Heart left ventricle (tissue), 16 donors: ENCODE measurements at regions not wholly inside any gene's neighbourhood (a gene's known extent, or its start where the extent isn't known, plus 50 kb on each side); places are given as distances from the start of the nearest gene placed in this dataset.

Experiments
- ATAC-seq, 4 donors: fragments of 200-7000 bp; cut with Tn5 transposase; one replicate each; pipeline ENCODE4 v1.9.1; 2020 to 2022; ENCODE audit warnings: moderate library complexity in 4 of 4, mild to moderate bottlenecking in 3 of 4, moderate number of reproducible peaks in 1 of 4
- DNase-seq, 5 donors: peaks; one replicate each; pipeline ENCODE4 v3.0.0-alpha.2; 2020
- H3K27ac ChIP-seq, 12 donors: fragments of 200-600 bp; sonication (generic) in 4 of 12; one replicate each; pipeline versions ENCODE4 v1.5.0 to v1.8.0; 2016 to 2022; ENCODE audit warnings: mild to moderate bottlenecking in 2 of 12
- H3K27me3 ChIP-seq, 9 donors: fragments of 200-600 bp; sonication (generic) in 2 of 9; one replicate each; pipeline versions ENCODE4 v1.5.1 to v1.8.0; 2016 to 2022; ENCODE audit warnings: mild to moderate bottlenecking in 3 of 9
- H3K36me3 ChIP-seq, 9 donors: fragments of 200-600 bp; sonication (generic) in 2 of 9; one replicate each; pipeline versions ENCODE4 v1.5.0 to v1.8.0; 2018 to 2022; ENCODE audit warnings: mild to moderate bottlenecking in 2 of 9
- H3K4me1 ChIP-seq, 12 donors: fragments of 200-600 bp; sonication (generic) in 4 of 12; one replicate each; pipeline versions ENCODE4 v1.5.0 to v1.8.0; 2016 to 2022; ENCODE audit warnings: mild to moderate bottlenecking in 3 of 12
- H3K4me3 ChIP-seq, 12 donors: fragments of 200-600 bp; sonication (generic) in 4 of 12; one replicate each; pipeline versions ENCODE4 v1.5.0 to v1.8.0; 2017 to 2022; ENCODE audit warnings: mild to moderate bottlenecking in 9 of 12, moderate library complexity in 4 of 12
- H3K9me3 ChIP-seq, 12 donors: fragments of 200-600 bp; sonication (generic) in 4 of 12; one replicate each; pipeline versions ENCODE4 v1.5.0 to v1.8.0; 2016 to 2022; ENCODE audit warnings: mild to moderate bottlenecking in 1 of 12
- POLR2A ChIP-seq, 2 donors: fragments of 450-650 bp; IDR thresholded peaks; one replicate each; pipeline ENCODE4 v1.6.1; 2017; ENCODE audit warnings: antibody characterized with exemption in 2 of 2, mild to moderate bottlenecking in 2 of 2, moderate library complexity in 2 of 2
- WGBS, 4 donors: extraction: QIAGEN DNeasy Blood & Tissue Kit in 2 of 4; methylation state at CpG; one replicate each; pipeline versions ENCODE4 v1.1.5 to v1.1.7; 2013 to 2018; 5-methylcytosine and 5-hydroxymethylcytosine counted together
- intact Hi-C, 10 donors: fragments of 100-400 bp; cut with DNase I; formaldehyde crosslinking; loops; one replicate each; pipeline versions ENCODE4 v1.11.1 to v1.14.2; 2022
- TF ChIP-seq, protein P1 (sequence below), 12 donors: fragments of 200-600 bp; sonication (generic) in 4 of 12; IDR thresholded peaks; one replicate each; pipeline versions ENCODE4 v1.5.0 to v1.8.0; 2018 to 2022; ENCODE audit warnings: antibody characterized with exemption in 12 of 12, mild to moderate bottlenecking in 5 of 12
- donor health status: ischemic (EF 13 %, LVEDD 7.1; RV severe dilation, severe dysfunction).
- donor health status: healthy with polysubstance abuse.
- donor health status: DM: no; HTN: yes; CAD: no.
- donor health status: DM: no; HTN: no; CAD: no.
- donor health status: ischemic (EF 25% LVEDD 6.9; RV normal size, moderate dysfunction).
- donor health status: ischemic (EF 25% LVEDD 5.7; RV mildly dilated, moderate dysfunction).
- donor health status: healthy.
- donor health status: DM: yes; HTN: yes; CAD: no.
- donor health status: ischemic (EF 35%, LVEDD 5.7; RV mildly dilated, moderate dysfunction).
- donor health status: nonischemic (EF 11% LVEDD 7.7; RV severe dilation, severe dysfunction).
- donor health status: DM: yes; HTN: yes; CAD: no.
- donor health status: PGD.
- donor health status: ischemic (EF 29% LVEDD 5.4; RV normal size, mild dysfunction).
- donor health status: nonischemic (EF 23%, LVEDD 6.1; RV moderate dilation, normal function).

DNA sequence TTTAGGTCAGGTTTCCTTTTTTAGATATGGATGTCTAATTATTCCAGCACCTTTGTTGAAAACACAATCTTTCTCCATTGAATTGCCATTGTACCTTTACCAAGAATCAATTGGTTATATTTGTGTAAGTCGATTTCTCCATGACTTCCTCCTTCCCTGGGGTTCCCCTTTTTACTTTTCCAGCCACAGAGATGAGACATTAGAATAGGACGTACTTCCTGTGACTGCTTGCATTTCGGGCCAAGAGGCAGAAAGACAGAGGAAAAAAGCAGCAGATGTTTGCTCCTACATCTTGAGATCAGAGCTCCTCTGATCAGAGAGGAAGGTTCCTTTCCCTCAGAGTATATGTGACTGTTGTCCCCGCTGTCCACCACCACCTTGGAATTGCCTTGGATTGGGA lies 453.7 kb upstream of the RGS6 start:
- Histone ChIP-seq H3K27ac (peak overlapping the region in 5 of 12 donors; percentile 9 to 88 (median 51)), H3K36me3 (no peaks in the 10 kb centered on the region), H3K4me3 (no peak overlapping the region), H3K9me3 (no peaks in the 10 kb centered on the region), H3K4me1 (peaks cover 0 to 24% (median 0%) of the 10 kb centered on the region in 12 donors), H3K27me3 (no peaks in the 10 kb centered on the region)
- no peak for TF ChIP-seq POLR2A (IDR thresholded peaks at IDR 0.05)
- TF ChIP-seq, protein P1, sequence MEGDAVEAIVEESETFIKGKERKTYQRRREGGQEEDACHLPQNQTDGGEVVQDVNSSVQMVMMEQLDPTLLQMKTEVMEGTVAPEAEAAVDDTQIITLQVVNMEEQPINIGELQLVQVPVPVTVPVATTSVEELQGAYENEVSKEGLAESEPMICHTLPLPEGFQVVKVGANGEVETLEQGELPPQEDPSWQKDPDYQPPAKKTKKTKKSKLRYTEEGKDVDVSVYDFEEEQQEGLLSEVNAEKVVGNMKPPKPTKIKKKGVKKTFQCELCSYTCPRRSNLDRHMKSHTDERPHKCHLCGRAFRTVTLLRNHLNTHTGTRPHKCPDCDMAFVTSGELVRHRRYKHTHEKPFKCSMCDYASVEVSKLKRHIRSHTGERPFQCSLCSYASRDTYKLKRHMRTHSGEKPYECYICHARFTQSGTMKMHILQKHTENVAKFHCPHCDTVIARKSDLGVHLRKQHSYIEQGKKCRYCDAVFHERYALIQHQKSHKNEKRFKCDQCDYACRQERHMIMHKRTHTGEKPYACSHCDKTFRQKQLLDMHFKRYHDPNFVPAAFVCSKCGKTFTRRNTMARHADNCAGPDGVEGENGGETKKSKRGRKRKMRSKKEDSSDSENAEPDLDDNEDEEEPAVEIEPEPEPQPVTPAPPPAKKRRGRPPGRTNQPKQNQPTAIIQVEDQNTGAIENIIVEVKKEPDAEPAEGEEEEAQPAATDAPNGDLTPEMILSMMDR (IDR thresholded peaks at IDR 0.05): no peak
- peak in 1 of 5 donors; percentile 8 for DNase-seq
- peak in 1 of 4 donors; percentile 72 for ATAC-seq
- WGBS, 4 donors: 54 to 63% (median 61%) methylated on average over 4 of the region's 4 CpGs
- intact Hi-C loops: no loop called here

DNA sequence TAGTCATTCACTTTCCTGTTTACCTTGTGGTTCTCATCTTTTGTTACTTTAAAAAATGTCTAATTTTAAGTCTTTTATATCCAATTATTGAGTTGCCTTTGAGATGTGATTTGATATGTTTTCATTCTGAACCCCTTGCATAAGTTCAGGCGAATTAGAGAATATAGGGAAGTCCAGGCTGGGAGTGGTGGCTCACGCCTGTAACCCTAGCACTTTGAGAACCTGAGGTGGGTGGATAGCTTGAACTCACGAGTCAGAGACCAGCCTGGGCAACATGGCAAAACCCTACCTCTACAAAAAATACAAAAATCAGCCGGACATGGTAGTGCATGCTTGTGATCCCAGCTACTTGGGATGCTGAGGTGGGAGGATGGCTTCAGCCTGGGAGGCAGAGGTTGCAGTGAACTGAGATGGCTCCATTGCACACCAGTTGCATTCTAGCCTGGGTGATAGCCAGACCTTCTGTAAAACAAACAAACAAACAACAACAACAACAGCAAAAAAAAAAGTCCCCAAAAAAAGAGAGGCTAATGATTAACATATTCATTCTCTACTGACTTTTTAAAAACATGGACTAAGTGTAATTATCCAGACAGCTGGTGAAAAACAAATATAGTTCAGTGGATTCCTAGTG lies 451.1 kb upstream of the RGS6 start:
- Histone ChIP-seq H3K27ac (no peak overlapping the region), H3K36me3 (no peaks in the 10 kb centered on the region), H3K4me3 (no peak overlapping the region), H3K9me3 (no peaks in the 10 kb centered on the region), H3K27me3 (no peaks in the 10 kb centered on the region), H3K4me1 (peaks cover 0 to 24% (median 0%) of the 10 kb centered on the region in 12 donors)
- ATAC-seq (no peak), DNase-seq (no peak)
- TF ChIP-seq, protein P1 (IDR thresholded peaks at IDR 0.05): no peak
- TF ChIP-seq POLR2A (IDR thresholded peaks at IDR 0.05): no peak
- intact Hi-C loops: no loop called here
- WGBS, 4 donors: 93 to 99% (median 93%) methylated on average over 4 of the region's 4 CpGs

DNA sequence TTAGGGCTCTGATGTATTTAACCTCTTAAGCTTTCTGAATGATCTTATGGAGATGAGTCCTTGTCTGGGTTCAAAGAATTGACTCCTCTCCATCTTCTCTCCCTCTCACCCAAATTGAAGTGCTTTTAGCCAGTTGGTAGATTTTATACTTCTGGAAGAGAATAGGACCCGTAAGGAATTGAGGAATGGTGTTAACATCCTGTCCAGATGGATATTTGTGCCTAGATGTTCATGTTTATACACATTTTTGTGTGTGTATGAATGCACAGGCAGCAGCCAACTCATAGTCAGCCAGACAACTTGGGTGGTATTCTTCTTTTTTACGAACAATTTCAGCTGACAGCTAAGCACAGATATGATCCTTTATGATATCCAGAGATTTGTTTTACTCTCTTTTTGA lies 449.6 kb upstream of the RGS6 start:
- no peaks in the 10 kb centered on the region for H3K27me3 ChIP-seq
- ATAC-seq (no peak), DNase-seq (no peak)
- 75 to 78% (median 76%) methylated on average over 2 of the region's 2 CpGs for WGBS, 4 donors
- intact Hi-C loops: no loop called here
- H3K4me1 ChIP-seq: peaks cover 0 to 24% (median 0%) of the 10 kb centered on the region in 12 donors
- no peak overlapping the region for H3K4me3 ChIP-seq
- no peaks in the 10 kb centered on the region for H3K9me3 ChIP-seq
- TF ChIP-seq POLR2A (IDR thresholded peaks at IDR 0.05): no peak
- TF ChIP-seq, protein P1 (IDR thresholded peaks at IDR 0.05): no peak
- H3K27ac ChIP-seq: no peak overlapping the region
- no peaks in the 10 kb centered on the region for H3K36me3 ChIP-seq

DNA sequence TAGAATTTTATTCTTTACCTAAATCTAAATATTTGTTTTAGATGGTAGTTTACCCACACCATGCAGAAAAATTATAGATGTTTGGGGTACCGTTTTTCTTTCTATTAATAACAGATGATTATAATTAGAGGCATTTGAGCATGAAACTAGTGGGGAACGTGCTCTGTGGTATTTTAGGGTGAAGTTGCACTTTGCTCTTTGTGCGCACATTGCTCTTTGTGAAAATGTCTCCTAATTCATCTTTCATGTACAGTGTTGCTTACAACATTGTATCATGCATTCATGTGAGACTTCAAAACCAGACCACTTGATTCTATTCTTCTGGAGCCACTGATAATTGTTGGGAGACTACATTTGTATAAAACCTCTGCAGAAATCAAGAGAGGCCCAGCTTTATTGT lies 449.1 kb upstream of the RGS6 start:
- no peak overlapping the region for H3K4me3 ChIP-seq
- peaks cover 0 to 21% (median 0%) of the 10 kb centered on the region in 12 donors for H3K4me1 ChIP-seq
- H3K27me3 ChIP-seq: no peaks in the 10 kb centered on the region
- WGBS, 4 donors: 89 to 93% (median 90%) methylated on average over 3 of the region's 3 CpGs
- DNase-seq: no peak
- TF ChIP-seq, protein P1 (IDR thresholded peaks at IDR 0.05): no peak
- no peak for TF ChIP-seq POLR2A (IDR thresholded peaks at IDR 0.05)
- H3K27ac ChIP-seq: no peak overlapping the region
- H3K9me3 ChIP-seq: no peaks in the 10 kb centered on the region
- no peaks in the 10 kb centered on the region for H3K36me3 ChIP-seq
- intact Hi-C loops: no loop called here
- ATAC-seq: no peak
